HL-60 (cell line): ENCODE measurements at regions not wholly inside any gene's neighbourhood (a gene's known extent, or its start where the extent isn't known, plus 50 kb on each side); places are given as distances from the start of the nearest gene placed in this dataset.

ENCODE experiments used
- DNase-seq, 2 experiments: peaks; one replicate each; pipeline ENCODE4 v3.0.0-alpha.2; 2010 to 2020; ENCODE audit warnings: low read depth in 1 of 2, low spot score in 1 of 2
- H3K27ac ChIP-seq: fragments of 250-450 bp; sonication (Bioruptor Pico); replicated peaks from 2 replicates; pipeline ENCODE4 v1.5.1; 2020; ENCODE audit warnings: mild to moderate bottlenecking, moderate library complexity
- H3K27me3 ChIP-seq: fragments of 250-450 bp; sonication (Bioruptor Pico); 2 replicates; pipeline ENCODE4 v1.5.1; 2021; ENCODE audit warnings: mild to moderate bottlenecking, moderate library complexity; ENCODE audit not compliant: insufficient read depth, poor library complexity, severe bottlenecking
- H3K4me3 ChIP-seq: replicated peaks from 2 replicates; pipeline ENCODE4 v1.5.1; 2011; ENCODE audit warnings: mild to moderate bottlenecking, control low read depth, low read length; ENCODE audit not compliant: insufficient read depth
- GABPA ChIP-seq: IDR thresholded peaks from 2 replicates; pipeline ENCODE4 v1.6.1; 2012; ENCODE audit warnings: low read depth
- POLR2AphosphoS5 ChIP-seq: IDR thresholded peaks from 2 replicates; pipeline ENCODE4 v1.6.1; 2012; ENCODE audit warnings: low read depth
- SPI1 ChIP-seq: IDR thresholded peaks from 2 replicates; pipeline ENCODE4 v1.6.1; 2012; ENCODE audit warnings: low read depth, mild to moderate bottlenecking, borderline replicate concordance
- TF ChIP-seq, protein P1 (sequence below): IDR thresholded peaks from 2 replicates; pipeline ENCODE4 v1.6.1; 2012; ENCODE audit warnings: low read depth; ENCODE audit not compliant: insufficient replicate concordance
- TF ChIP-seq, protein P2 (sequence below): IDR thresholded peaks from one replicate; pipeline ENCODE4 v1.5.1; 2011; ENCODE audit warnings: low read length, control low read depth, inconsistent platforms; ENCODE audit not compliant: insufficient read depth

DNA sequence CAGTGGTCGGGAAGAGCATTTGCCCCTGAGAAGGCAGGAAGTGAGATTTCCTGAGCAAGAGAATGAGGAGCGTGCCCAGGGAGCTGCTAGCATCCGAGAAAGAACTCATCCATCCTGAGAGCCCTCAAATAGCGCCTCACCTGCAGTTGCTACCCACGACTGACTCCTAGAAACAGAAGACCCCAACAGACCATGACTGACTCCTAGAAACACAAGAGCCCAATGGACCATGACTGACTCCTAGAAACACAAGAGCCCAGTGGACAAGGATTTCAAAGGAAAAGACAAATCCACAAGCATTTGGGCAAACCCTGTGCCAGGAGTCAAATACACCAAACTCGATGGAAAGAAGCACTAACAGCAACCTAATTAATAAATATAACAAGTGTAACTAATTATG is 575.2 kb upstream of the FRG1 start:
- DNase-seq, result no peak
- H3K27ac ChIP-seq, result no peak overlapping the region
- no peak overlapping the region for H3K4me3 ChIP-seq
- H3K27me3 ChIP-seq, result no peaks in the 10 kb centered on the region
- no peak for TF ChIP-seq GABPA
- no peak for TF ChIP-seq SPI1
- TF ChIP-seq, protein P1, sequence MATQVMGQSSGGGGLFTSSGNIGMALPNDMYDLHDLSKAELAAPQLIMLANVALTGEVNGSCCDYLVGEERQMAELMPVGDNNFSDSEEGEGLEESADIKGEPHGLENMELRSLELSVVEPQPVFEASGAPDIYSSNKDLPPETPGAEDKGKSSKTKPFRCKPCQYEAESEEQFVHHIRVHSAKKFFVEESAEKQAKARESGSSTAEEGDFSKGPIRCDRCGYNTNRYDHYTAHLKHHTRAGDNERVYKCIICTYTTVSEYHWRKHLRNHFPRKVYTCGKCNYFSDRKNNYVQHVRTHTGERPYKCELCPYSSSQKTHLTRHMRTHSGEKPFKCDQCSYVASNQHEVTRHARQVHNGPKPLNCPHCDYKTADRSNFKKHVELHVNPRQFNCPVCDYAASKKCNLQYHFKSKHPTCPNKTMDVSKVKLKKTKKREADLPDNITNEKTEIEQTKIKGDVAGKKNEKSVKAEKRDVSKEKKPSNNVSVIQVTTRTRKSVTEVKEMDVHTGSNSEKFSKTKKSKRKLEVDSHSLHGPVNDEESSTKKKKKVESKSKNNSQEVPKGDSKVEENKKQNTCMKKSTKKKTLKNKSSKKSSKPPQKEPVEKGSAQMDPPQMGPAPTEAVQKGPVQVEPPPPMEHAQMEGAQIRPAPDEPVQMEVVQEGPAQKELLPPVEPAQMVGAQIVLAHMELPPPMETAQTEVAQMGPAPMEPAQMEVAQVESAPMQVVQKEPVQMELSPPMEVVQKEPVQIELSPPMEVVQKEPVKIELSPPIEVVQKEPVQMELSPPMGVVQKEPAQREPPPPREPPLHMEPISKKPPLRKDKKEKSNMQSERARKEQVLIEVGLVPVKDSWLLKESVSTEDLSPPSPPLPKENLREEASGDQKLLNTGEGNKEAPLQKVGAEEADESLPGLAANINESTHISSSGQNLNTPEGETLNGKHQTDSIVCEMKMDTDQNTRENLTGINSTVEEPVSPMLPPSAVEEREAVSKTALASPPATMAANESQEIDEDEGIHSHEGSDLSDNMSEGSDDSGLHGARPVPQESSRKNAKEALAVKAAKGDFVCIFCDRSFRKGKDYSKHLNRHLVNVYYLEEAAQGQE, result no peak
- TF ChIP-seq, protein P2, sequence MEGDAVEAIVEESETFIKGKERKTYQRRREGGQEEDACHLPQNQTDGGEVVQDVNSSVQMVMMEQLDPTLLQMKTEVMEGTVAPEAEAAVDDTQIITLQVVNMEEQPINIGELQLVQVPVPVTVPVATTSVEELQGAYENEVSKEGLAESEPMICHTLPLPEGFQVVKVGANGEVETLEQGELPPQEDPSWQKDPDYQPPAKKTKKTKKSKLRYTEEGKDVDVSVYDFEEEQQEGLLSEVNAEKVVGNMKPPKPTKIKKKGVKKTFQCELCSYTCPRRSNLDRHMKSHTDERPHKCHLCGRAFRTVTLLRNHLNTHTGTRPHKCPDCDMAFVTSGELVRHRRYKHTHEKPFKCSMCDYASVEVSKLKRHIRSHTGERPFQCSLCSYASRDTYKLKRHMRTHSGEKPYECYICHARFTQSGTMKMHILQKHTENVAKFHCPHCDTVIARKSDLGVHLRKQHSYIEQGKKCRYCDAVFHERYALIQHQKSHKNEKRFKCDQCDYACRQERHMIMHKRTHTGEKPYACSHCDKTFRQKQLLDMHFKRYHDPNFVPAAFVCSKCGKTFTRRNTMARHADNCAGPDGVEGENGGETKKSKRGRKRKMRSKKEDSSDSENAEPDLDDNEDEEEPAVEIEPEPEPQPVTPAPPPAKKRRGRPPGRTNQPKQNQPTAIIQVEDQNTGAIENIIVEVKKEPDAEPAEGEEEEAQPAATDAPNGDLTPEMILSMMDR, result no peak
- no peak for TF ChIP-seq POLR2AphosphoS5

DNA sequence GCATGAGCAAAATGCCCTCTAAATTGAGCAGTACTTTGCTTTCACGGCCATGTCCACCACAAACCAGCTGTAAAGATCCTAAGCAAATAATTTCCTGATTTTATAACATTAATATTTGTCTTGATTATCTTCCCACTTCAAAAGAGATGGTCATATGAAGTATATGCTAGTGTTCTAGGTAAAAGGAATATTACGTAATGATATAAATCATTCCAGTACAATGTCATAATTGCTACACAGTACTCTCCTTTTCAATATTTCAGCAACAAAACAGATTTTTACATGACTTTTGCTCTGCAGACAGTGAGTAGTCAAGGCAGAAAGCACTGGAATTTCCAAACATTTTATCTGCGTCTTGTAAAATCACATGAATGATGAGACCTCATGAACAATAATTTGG is 572.8 kb upstream of the FRG1 start:
- no peak overlapping the region for H3K4me3 ChIP-seq
- TF ChIP-seq, protein P1, result no peak
- TF ChIP-seq, protein P2, result no peak
- TF ChIP-seq SPI1 (no peak), POLR2AphosphoS5 (no peak), GABPA (no peak)
- no peaks in the 10 kb centered on the region for H3K27me3 ChIP-seq
- DNase-seq, result no peak
- H3K27ac ChIP-seq, result no peak overlapping the region

DNA sequence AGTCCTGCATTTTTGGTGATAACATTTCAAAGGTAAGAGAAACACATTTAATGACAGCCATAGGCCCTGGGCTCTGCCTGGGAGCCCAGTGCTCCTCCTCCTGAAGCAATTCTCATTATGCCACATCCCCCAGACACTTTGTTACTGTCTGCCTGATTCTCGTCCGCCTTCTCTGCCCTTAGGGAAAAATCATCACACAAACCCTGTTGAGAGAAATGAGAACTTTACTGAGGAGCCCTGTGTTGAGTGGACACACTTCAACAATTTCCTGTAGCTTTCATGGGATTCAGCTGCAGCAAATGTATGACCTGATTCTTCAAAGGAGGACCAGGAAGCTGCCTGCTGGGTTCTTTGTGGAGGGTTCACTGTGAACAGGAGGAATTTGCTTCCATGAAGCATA is 566.5 kb upstream of the FRG1 start:
- DNase-seq, result no peak
- Histone ChIP-seq H3K27me3 (no peaks in the 10 kb centered on the region), H3K4me3 (no peak overlapping the region), H3K27ac (no peak overlapping the region)
- TF ChIP-seq GABPA (no peak), SPI1 (no peak), POLR2AphosphoS5 (no peak)
- TF ChIP-seq, protein P2, result no peak

DNA sequence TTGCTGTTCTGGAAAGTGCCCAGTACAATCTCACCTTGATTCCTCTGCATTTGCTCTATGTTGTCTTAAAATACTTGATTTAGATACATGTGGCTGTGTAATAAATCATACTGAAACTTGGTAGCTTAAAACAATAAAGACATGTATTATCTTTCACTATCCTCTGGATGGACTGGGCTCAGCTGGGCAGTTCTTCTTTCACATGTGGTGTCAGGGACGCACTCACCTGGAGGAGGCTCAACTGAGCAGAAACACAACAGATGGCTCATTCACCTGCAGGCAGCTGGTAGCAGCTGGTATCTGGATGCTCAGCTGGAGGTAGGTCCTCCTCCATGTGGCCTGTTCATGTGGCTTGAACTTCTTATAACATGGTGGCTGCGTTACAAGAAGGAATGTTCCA is 563.8 kb upstream of the FRG1 start:
- Histone ChIP-seq H3K27ac (no peak overlapping the region), H3K4me3 (no peak overlapping the region), H3K27me3 (no peaks in the 10 kb centered on the region)
- TF ChIP-seq, protein P2, result no peak
- TF ChIP-seq, protein P1, result no peak
- no peak for TF ChIP-seq GABPA
- no peak for TF ChIP-seq SPI1
- no peak for TF ChIP-seq POLR2AphosphoS5
- no peak for DNase-seq
